NCI-H524 treated with DMSO at 0.1 percent for 48 hours (cell line): ENCODE measurements at regions not wholly inside any gene's neighbourhood (a gene's known extent, or its start where the extent isn't known, plus 50 kb on each side); places are given as distances from the start of the nearest gene placed in this dataset.

ENCODE experiments used
- DNase-seq: peaks from one replicate; lab custom pipeline; 2025; lab: John Stamatoyannopoulos, UW

DNA sequence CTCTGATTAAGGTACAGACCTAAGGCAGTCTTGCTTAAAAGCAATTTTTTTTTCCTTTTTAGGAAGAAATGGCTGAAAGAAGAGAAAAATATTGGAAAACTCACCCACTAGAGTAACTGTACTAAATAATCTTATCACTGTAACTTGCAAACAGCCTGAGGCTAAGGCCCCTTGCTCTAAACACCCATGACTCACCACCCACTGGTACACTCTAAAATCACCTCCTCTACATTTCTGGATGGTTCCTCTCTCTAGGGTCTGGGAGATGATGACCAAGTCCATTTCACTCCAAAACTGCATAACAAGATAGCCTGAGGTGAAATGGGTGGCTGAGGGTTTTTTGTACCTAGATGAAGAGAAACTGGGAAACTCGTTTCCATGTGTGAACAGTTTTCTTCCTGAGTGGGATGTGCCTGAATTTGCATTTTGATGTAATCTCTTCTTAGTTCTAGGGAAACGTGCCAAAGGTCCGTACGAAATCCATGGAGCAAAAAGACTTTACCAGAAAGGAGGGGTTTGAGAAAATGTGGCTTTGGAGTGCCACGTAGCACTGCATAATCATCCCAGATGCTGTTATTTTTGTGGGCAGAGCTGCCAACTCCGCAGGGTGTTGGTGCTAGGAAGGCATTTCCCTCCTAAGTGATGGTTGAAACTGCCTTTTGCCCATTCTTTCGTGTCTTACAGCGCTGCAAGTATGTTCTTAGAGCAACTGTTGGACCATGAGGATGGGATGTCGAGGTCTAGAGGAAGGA lies 113.5 kb upstream of the C10orf90 start:
- no peak for DNase-seq

GRCh38 chr10:126787201-126787600 lies 116.7 kb upstream of the C10orf90 start:
- DNase-seq, result no peak

GRCh38 chr10:126795318-126795717 lies 109.9 kb upstream of the DOCK1 start:
- DNase-seq, result no peak

DNA sequence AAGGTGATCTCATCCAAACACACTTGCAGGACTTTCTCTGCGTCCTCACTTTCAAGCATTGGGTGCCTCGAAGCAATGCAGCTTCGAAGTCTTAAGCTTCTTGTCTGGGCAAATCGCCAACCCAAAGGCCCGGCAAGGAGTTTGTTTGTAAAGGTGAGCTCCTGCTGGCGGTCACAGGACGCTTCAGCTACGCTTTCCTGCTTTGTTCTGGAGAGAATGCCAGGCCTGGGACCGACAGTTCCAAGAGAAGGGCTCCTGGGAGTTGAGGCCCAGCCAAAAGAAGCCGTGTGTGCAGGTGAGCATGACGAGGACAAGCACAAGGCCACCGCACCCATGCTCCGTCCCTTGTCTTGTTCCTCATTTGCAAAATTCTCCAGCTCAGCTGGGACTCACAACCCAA lies 106.6 kb upstream of the DOCK1 start:
- DNase-seq, result no peak

- DNase-seq, result no peak
These were observed 101.8 kb upstream of the DOCK1 start for GRCh38 chr10:126803394-126803793.

DNA sequence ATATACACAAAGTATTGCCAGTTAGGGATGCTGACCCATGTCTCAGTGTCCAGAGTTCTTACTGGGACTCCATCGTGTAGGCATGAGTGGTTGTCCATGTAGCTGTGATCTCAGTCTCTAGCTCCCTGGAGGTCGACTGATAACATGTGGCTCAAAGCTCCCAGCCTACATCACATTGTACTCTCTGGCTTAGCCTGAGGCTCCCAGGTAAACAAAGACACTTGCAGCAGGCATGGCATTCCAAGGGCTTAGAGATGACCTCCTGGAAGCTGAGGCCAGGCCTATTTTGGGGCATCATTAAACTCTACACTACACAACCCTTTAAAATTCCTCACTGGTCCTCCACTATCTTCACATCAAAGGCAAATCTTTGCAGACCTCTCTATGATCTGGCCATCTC lies 100.8 kb upstream of the DOCK1 start:
- DNase-seq, result no peak

GRCh38 chr10:126806498-126806897 lies 98.7 kb upstream of the DOCK1 start:
- DNase-seq, result no peak

DNA sequence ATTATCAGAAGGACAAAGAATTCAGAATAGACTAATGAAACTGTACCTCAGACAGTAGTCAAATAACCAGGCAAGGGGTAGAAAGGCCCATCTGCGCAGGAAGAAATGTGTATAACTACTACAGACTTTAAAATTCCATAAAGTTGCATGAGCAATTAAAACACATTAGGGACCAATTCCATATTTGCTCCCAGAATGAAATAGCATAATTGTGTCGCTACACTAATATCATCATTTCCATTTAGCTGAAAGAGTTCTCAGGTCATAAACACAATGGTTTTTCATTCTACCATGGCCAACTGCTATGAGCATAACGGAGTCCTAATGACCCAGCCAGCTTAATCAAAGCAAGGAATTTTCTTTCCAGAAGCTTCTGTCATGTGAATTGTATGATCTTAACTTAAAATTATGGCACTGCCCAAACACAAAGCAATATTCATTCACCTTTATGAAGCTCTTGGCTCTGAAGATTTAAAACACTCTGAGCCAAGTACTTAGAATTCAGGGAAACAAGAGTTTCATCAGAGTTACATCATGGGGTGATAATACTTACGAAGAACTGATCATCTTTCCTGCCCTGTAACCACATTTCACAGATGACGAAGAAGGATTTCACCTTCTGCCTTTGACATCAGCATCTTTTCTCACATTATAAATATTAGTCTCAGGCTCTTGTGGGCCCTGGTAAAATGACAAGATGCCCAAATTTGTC lies 98.1 kb upstream of the DOCK1 start:
- no peak for DNase-seq

DNA sequence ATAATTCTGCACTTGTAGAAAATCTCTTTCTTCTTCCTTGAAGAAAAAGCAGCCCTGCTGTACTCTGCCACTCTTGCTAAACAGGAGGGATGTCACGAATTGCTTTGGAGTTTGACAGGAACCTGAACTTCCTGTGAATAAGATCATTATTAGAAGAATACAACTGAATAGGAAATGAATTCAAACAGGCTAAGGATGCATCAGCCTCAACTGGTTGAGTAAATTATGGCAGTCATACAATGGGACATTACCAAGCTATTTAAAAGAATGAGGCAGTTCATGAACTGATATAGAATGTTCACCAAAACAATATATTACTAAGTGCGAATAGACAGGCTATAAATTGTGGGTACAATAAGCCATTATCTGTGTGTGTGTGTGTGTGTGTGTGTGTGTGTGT lies 97.1 kb upstream of the DOCK1 start:
- DNase-seq, result no peak

GRCh38 chr10:126813432-126813831 lies 91.8 kb upstream of the DOCK1 start:
- DNase-seq, result no peak

- no peak for DNase-seq
These were observed 71.7 kb upstream of the DOCK1 start for GRCh38 chr10:126833542-126833941.

- DNase-seq, result no peak
These were observed 69.2 kb upstream of the DOCK1 start for GRCh38 chr10:126836009-126836408.

DNA sequence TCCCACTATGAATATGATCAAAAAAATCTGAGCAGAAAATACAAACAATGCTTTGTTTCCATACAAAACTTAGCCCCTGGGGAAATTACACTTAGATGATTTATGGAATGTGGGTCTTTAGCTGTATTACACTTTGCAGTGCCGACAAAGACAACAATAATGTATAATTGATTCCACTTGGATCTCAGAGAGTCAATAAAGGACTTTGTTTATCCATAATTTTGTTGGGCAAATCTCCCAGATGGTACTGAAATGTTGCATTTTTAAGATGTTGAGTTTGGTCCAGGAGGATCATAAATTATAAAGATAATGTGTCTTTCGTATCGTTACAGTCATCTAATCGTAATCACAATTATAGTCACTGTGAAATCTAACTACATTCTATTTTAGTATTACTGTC lies 66.9 kb upstream of the DOCK1 start:
- DNase-seq, result no peak

GRCh38 chr10:126839094-126839761 lies 66.0 kb upstream of the DOCK1 start:
- DNase-seq, result no peak

GRCh38 chr10:126840576-126841135 lies 64.6 kb upstream of the DOCK1 start:
- no peak for DNase-seq

DNA sequence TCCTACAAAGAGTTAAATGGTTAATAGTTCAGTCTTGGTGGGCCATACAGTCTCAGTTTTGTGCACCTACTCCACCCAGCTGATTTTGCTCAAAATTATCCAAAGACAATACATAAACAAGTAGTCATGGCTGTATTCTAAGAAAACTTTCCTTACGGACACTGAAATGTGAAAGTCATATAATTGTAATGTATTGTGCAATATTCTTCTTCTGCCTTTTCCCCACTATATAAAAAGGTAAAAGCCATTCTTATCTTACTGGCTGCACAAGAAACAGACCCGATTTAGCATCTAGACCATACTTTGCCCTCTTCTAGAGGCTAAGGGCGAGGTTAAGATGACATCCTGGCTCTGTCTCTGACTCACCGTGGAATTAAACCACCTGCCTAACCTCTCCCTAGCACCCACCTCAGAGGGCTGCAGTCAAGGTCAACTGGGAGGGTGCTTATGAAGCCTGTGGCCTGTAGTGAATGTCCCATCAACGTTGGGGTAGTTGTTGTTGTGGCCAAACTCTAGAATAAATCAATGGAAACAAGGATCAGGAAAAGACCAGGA lies 63.8 kb upstream of the DOCK1 start:
- no peak for DNase-seq

- DNase-seq, result no peak
These were observed 62.9 kb upstream of the DOCK1 start for GRCh38 chr10:126842356-126842755.

- no peak for DNase-seq
These were observed 62.4 kb upstream of the DOCK1 start for GRCh38 chr10:126842836-126843235.

- DNase-seq, result no peak
These were observed 61.8 kb upstream of the DOCK1 start for GRCh38 chr10:126843299-126843934.

DNA sequence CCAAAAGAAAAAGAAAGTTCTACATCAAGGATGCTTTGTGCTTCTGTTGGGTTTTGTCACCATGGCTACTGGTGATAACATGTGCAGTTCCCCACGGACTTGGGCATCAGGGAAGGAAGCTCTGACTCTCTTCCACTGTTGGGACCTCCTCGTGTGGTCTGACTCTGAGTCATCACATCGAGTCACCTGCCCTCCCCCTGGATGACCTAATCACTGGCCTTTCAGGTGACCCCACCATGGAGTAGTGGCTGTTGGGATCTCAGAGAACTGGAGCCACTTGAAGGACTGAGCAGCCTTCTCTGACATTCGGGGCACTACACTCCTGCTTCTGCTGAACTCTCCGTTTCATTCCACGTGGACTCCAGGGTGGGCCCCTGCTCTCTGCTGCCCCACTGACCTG lies 60.8 kb upstream of the DOCK1 start:
- DNase-seq, result no peak

DNA sequence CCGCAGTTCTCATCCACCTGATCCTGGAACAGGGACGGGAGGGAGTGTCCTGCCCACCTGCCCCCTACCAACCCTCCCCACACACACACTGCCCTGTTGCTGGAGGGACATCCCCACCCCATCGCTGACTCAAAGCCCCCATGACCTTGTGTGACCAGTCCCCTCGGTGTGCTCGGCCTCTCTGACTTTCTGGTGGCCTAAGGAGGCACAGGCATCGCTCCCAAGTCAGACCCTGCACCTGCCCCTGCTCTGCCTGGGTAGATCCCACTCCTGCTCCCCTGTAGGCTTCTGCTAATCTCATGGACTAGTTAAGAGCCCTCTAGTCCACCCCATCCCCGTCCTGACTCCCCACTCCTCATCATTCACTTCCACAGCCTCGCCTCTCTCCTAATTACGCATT lies 58.8 kb upstream of the DOCK1 start:
- DNase-seq, result no peak

DNA sequence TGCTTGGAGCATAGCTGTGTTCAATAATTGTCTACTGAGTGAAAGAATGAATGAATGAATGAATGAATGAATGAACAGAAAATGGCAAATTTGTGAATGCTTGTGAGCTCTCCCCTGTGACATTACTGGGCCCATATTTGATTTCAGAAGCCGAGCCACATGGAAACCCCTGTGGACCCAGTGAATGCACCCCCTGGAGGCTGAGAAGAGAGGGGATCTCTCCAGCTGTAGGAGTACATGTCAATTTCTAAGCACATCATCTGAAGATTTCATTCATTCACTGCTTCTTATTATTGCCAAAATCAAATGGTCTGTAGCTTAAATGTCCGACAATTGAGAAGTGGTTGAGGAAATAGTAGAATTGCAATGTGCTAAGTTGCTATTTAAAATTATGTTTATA lies 58.3 kb upstream of the DOCK1 start:
- DNase-seq, result no peak
